Endothelial cell of umbilical vein (primary cell): ENCODE measurements at regions not wholly inside any gene's neighbourhood (a gene's known extent, or its start where the extent isn't known, plus 50 kb on each side); places are given as distances from the start of the nearest gene placed in this dataset.

Experiments used
- BruUV-seq: library from RNA; stranded (reverse); fragments of 400-500 nt; replicated peaks from 2 replicates; lab custom pipeline; 2021; lab: Mats Ljungman, UMichigan
- CTCF ChIA-PET: fragments of 300-600, 350-600 bp; sonication (Branson Sonifier 250); formaldehyde crosslinking; loops from one replicate; lab custom pipeline; 2021; ENCODE audit warnings: antibody characterized with exemption, inconsistent platforms; lab: Charles Lee
- POLR2A ChIA-PET: fragments of 300-600, 350-600 bp; sonication (Branson Sonifier 250); formaldehyde crosslinking; loops from one replicate; lab custom pipeline; 2021; ENCODE audit warnings: antibody characterized with exemption, inconsistent platforms; lab: Charles Lee
- DNase-seq: peaks from one replicate; pipeline ENCODE4 v3.0.0-alpha.2; 2011; ENCODE audit warnings: low read depth, low spot score
- FAIRE-seq: peaks from 2 replicates; lab custom pipeline; 2011; peaks lifted over from hg19 to GRCh38; lab: Jason Lieb, UNC
- H2AFZ ChIP-seq: 2 replicates; pipeline ENCODE4 v1.6.0; 2012; ENCODE audit warnings: low read depth, low read length, control low read depth, inconsistent platforms
- H3K27ac ChIP-seq: 2 replicates; pipeline ENCODE4 v1.5.1; 2011; ENCODE audit warnings: low read depth, mild to moderate bottlenecking, control low read depth, low read length, moderate library complexity; ENCODE audit not compliant: insufficient read depth
- H3K27me3 ChIP-seq, 2 experiments: 2 replicates each; pipeline versions ENCODE4 v1.6.0 to v1.6.1; 2011; ENCODE audit warnings: low read length in 2 of 2, mixed read lengths in 1 of 2; ENCODE audit not compliant: control insufficient read depth in 2 of 2, insufficient read depth in 2 of 2
- H3K36me3 ChIP-seq, 2 experiments: 2 replicates in 1 of 2; 3 replicates in 1 of 2; pipeline ENCODE4 v1.5.1; 2011; ENCODE audit warnings: low read length in 2 of 2, mild to moderate bottlenecking in 1 of 2, moderate library complexity in 1 of 2; ENCODE audit not compliant: control insufficient read depth in 2 of 2, insufficient read depth in 2 of 2; ENCODE audit errors: extremely low read depth in 1 of 2
- H3K4me1 ChIP-seq: 3 replicates; pipeline ENCODE4 v1.5.1; 2011; ENCODE audit warnings: mild to moderate bottlenecking, low read length; ENCODE audit not compliant: control insufficient read depth, insufficient read depth; ENCODE audit errors: extremely low read depth
- H3K4me2 ChIP-seq: 2 replicates; pipeline ENCODE4 v1.6.1; 2011; ENCODE audit warnings: low read length, control low read depth, mixed read lengths; ENCODE audit not compliant: insufficient read depth
- H3K4me3 ChIP-seq, 3 experiments: fragments of 200-600 bp in 1 of 3; sonication (generic), shearing (Covaris generic) in 1 of 3; replicated peaks in 1 of 3; 2 replicates each; pipeline ENCODE4 v1.5.1; 2011 to 2016; ENCODE audit warnings: control low read depth in 3 of 3, low read length in 3 of 3, mild to moderate bottlenecking in 2 of 3, inconsistent platforms in 1 of 3, low read depth in 1 of 3, moderate library complexity in 1 of 3; ENCODE audit not compliant: insufficient read depth in 1 of 3
- H3K79me2 ChIP-seq: 2 replicates; pipeline ENCODE4 v1.6.0; 2012; ENCODE audit warnings: low read length, inconsistent platforms; ENCODE audit not compliant: control insufficient read depth, insufficient read depth
- H3K9ac ChIP-seq: replicated peaks from 2 replicates; pipeline ENCODE3; 2011; ENCODE audit warnings: low read length, control low read depth; ENCODE audit not compliant: insufficient read depth; ENCODE audit errors: extremely low read depth
- H3K9me1 ChIP-seq: replicated peaks from 3 replicates; pipeline ENCODE4 v1.6.0; 2011; ENCODE audit warnings: mild to moderate bottlenecking, low read length; ENCODE audit not compliant: control insufficient read depth, insufficient read depth; ENCODE audit errors: extremely low read depth
- H3K9me3 ChIP-seq: replicated peaks from 2 replicates; pipeline ENCODE4 v1.5.1; 2012; ENCODE audit warnings: low read length, inconsistent platforms; ENCODE audit not compliant: control insufficient read depth, insufficient read depth
- H4K20me1 ChIP-seq: replicated peaks from 2 replicates; pipeline ENCODE3; 2011; ENCODE audit warnings: mild to moderate bottlenecking, low read length; ENCODE audit not compliant: control insufficient read depth, insufficient read depth; ENCODE audit errors: extremely low read depth
- CTCF ChIP-seq, 2 donors: IDR thresholded peaks; 1 replicate in 1 of 2; 2 replicates in 1 of 2; pipeline ENCODE4 v1.5.1; 2011; ENCODE audit warnings: low read length in 2 of 2, mild to moderate bottlenecking in 2 of 2, moderate library complexity in 2 of 2, control low read depth in 1 of 2, inconsistent platforms in 1 of 2, low read depth in 1 of 2; ENCODE audit not compliant: insufficient read depth in 1 of 2; ENCODE audit errors: extremely low read depth in 1 of 2
- EZH2 ChIP-seq: IDR thresholded peaks from 2 replicates; pipeline ENCODE4 v1.6.1; 2012; ENCODE audit warnings: borderline replicate concordance, low read depth, mild to moderate bottlenecking, moderate library complexity, low read length, inconsistent platforms; ENCODE audit not compliant: severe bottlenecking
- FOS ChIP-seq: IDR thresholded peaks from 2 replicates; pipeline ENCODE4 v1.6.1; 2011; ENCODE audit warnings: mild to moderate bottlenecking, low read length, moderate library complexity, borderline replicate concordance; ENCODE audit not compliant: insufficient read depth
- GATA2 ChIP-seq: IDR thresholded peaks from 2 replicates; pipeline ENCODE4 v1.7.0; 2011; ENCODE audit warnings: low read depth, mild to moderate bottlenecking, moderate library complexity, mixed read lengths, low read length; ENCODE audit not compliant: insufficient read length, insufficient read depth
- JUN ChIP-seq: IDR thresholded peaks from 2 replicates; pipeline ENCODE4 v1.6.1; 2011; ENCODE audit warnings: borderline replicate concordance, low read depth; ENCODE audit not compliant: insufficient read length, insufficient read depth
- MAX ChIP-seq: IDR thresholded peaks from 2 replicates; pipeline ENCODE4 v1.6.1; 2011; ENCODE audit not compliant: insufficient read depth, insufficient read length
- MYC ChIP-seq: IDR thresholded peaks from one replicate; pipeline ENCODE4 v1.6.1; 2011; ENCODE audit warnings: mild to moderate bottlenecking, low read depth, low read length
- POLR2A ChIP-seq: IDR thresholded peaks from 2 replicates; pipeline ENCODE4 v1.6.1; 2012; ENCODE audit warnings: low read depth, mild to moderate bottlenecking, control low read depth, low read length
- POLR2AphosphoS5 ChIP-seq: IDR thresholded peaks from 2 replicates; pipeline ENCODE4 v1.6.1; 2012; ENCODE audit warnings: low read depth, mild to moderate bottlenecking, control low read depth, low read length, moderate library complexity; ENCODE audit not compliant: insufficient read depth
- dilution Hi-C: fragments of 300-500 bp; cut with MboI; formaldehyde crosslinking; loops from one replicate; pipeline ENCODE4 v1.15.0; 2019; ENCODE audit warnings: low sequenced_read_pairs; ENCODE audit not compliant: extremely low pct_ligation_motif_present
- intact Hi-C: fragments of 100-400 bp; cut with micrococcal nuclease; formaldehyde crosslinking; loops from one replicate; pipeline ENCODE4 v1.10.0; 2022

GRCh38 chr13:109856350-109856749, 70.0 kb upstream of the IRS2 start:
- Histone ChIP-seq H3K27me3 (peaks cover 0 to 3% of the 10 kb centered on the region in 2 experiments), H3K4me2 (no peak overlapping the region), H3K36me3 (no peaks in the 10 kb centered on the region), H3K27ac (no peak overlapping the region), H4K20me1 (no peaks in the 10 kb centered on the region), H3K9me1 (no peaks in the 10 kb centered on the region), H3K4me3 (no peak overlapping the region), H2AFZ (no peak overlapping the region), H3K79me2 (no peaks in the 10 kb centered on the region), H3K9me3 (no peaks in the 10 kb centered on the region), H3K9ac (no peak overlapping the region), H3K4me1 (no peaks in the 10 kb centered on the region)
- ChIA-PET POLR2A (no interaction called here), CTCF (interaction anchor here (1.1 kb wide), 1 partner anchor 11 kb away, joined by 3 read pairs; no protein-coding TSS in a partner anchor)
- BruUV-seq = no TSS peak
- no peak for DNase-seq
- TF ChIP-seq GATA2 (no peak), MAX (no peak), POLR2A (no peak), EZH2 (no peak), JUN (no peak), FOS (no peak), CTCF (IDR thresholded peaks at IDR 0.05; ENCODE audit: extremely low read depth in 1 of 2, insufficient read depth in 1 of 2, low read depth in 1 of 2, low read length in 2 of 2) (no peak), POLR2AphosphoS5 (no peak), MYC (no peak)
- intact Hi-C loops (no loop called here), dilution Hi-C loops (no loop called here)
- no peak for FAIRE-seq
